ENCODE measurements at regions not wholly inside any gene's neighbourhood (a gene's known extent, or its start where the extent isn't known, plus 50 kb on each side); places are given as distances from the start of the nearest gene placed in this dataset.

DNA sequence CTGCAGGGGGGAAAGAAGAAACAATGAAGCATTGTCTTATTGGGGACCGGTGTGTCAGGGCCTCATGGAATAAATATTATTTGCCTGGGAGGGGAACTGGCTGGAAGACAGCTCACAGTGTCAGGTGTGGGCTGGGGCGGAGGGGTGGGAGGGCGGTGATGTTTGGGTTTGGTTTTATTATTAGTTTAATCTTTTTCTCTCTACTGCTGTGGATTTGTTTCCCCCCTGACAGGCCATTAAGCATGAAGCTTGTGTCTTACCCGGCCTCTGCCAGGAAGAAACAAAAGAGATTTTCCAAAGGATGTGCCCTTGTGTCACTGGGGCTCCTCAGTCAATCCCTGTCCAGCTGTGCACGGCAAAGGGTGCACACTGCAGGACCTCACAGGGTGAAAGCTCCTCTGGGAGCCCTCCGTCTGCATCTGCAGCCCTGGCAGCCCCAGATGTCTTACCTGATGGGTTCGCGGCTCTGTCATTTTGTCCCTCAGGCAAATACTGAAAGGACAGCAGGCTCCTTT, 203.1 kb upstream of the TMEM45B start:
- Histone ChIP-seq H3K4me3 (replicated peaks in 1 of 3; ENCODE audit: insufficient read depth in 1 of 3, low read depth in 1 of 3, low read length in 3 of 3) (no peak overlapping the region), H3K36me3 (ENCODE audit: control insufficient read depth in 2 of 2, extremely low read depth in 1 of 2, insufficient read depth in 2 of 2, low read length in 2 of 2) (no peaks in the 10 kb centered on the region), H2AFZ (ENCODE audit: low read depth, low read length) (no peak overlapping the region), H3K4me1 (ENCODE audit: control insufficient read depth, extremely low read depth, insufficient read depth, low read length) (no peaks in the 10 kb centered on the region), H4K20me1 (replicated peaks; ENCODE audit: control insufficient read depth, extremely low read depth, insufficient read depth, low read length) (no peaks in the 10 kb centered on the region), H3K4me2 (ENCODE audit: insufficient read depth, low read length) (no peak overlapping the region), H3K27me3 (ENCODE audit: control insufficient read depth in 2 of 2, insufficient read depth in 2 of 2, low read length in 2 of 2) (no peaks in the 10 kb centered on the region), H3K79me2 (ENCODE audit: control insufficient read depth, insufficient read depth, low read length) (no peaks in the 10 kb centered on the region), H3K9me1 (replicated peaks; ENCODE audit: control insufficient read depth, extremely low read depth, insufficient read depth, low read length) (no peaks in the 10 kb centered on the region), H3K9me3 (replicated peaks; ENCODE audit: control insufficient read depth, insufficient read depth, low read length) (no peaks in the 10 kb centered on the region), H3K27ac (ENCODE audit: insufficient read depth, low read depth, low read length) (no peak overlapping the region), H3K9ac (replicated peaks; ENCODE audit: extremely low read depth, insufficient read depth, low read length) (no peak overlapping the region)
- intact Hi-C loops (cut with micrococcal nuclease) (no loop called here), dilution Hi-C loops (cut with MboI; ENCODE audit: extremely low pct_ligation_motif_present, low sequenced_read_pairs) (no loop called here)
- TF ChIP-seq, protein P1, sequence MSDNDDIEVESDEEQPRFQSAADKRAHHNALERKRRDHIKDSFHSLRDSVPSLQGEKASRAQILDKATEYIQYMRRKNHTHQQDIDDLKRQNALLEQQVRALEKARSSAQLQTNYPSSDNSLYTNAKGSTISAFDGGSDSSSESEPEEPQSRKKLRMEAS (IDR thresholded peaks at IDR 0.05; ENCODE audit: insufficient read depth, insufficient read length), result no peak
- TF ChIP-seq POLR2AphosphoS5 (IDR thresholded peaks at IDR 0.05; ENCODE audit: insufficient read depth, low read depth, low read length) (no peak), EZH2 (IDR thresholded peaks at IDR 0.05; ENCODE audit: borderline replicate concordance, low read depth, low read length, severe bottlenecking) (no peak), GATA2 (IDR thresholded peaks at IDR 0.05; ENCODE audit: insufficient read depth, insufficient read length, low read depth, low read length) (no peak), MYC (IDR thresholded peaks at IDR 0.05; ENCODE audit: low read depth, low read length) (no peak), JUN (IDR thresholded peaks at IDR 0.05; ENCODE audit: borderline replicate concordance, insufficient read depth, insufficient read length, low read depth) (no peak), POLR2A (IDR thresholded peaks at IDR 0.05; ENCODE audit: low read depth, low read length) (no peak), FOS (IDR thresholded peaks at IDR 0.05; ENCODE audit: borderline replicate concordance, insufficient read depth, low read length) (no peak)
- TF ChIP-seq, protein P2, sequence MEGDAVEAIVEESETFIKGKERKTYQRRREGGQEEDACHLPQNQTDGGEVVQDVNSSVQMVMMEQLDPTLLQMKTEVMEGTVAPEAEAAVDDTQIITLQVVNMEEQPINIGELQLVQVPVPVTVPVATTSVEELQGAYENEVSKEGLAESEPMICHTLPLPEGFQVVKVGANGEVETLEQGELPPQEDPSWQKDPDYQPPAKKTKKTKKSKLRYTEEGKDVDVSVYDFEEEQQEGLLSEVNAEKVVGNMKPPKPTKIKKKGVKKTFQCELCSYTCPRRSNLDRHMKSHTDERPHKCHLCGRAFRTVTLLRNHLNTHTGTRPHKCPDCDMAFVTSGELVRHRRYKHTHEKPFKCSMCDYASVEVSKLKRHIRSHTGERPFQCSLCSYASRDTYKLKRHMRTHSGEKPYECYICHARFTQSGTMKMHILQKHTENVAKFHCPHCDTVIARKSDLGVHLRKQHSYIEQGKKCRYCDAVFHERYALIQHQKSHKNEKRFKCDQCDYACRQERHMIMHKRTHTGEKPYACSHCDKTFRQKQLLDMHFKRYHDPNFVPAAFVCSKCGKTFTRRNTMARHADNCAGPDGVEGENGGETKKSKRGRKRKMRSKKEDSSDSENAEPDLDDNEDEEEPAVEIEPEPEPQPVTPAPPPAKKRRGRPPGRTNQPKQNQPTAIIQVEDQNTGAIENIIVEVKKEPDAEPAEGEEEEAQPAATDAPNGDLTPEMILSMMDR (IDR thresholded peaks at IDR 0.05; ENCODE audit: extremely low read depth in 1 of 2, insufficient read depth in 1 of 2, low read depth in 1 of 2, low read length in 2 of 2), result no peak
- CTCF ChIA-PET, result no interaction called here
- no TSS peak for BruUV-seq (replicated peaks)
- no peak for DNase-seq (ENCODE audit: low read depth, low spot score)
- no peak for FAIRE-seq
- POLR2A ChIA-PET, result no interaction called here

Data from endothelial cell of umbilical vein (primary cell).